ENCODE measurements at regions not wholly inside any gene's neighbourhood (a gene's known extent, or its start where the extent isn't known, plus 50 kb on each side); places are given as distances from the start of the nearest gene placed in this dataset.
"Not testable (repeated sequence)": the region's sequence is repeated elsewhere in the genome, so short reads cannot be mapped to it uniquely, and the experiment has no call there.

GRCh38 chr14:30356438-30357202 lies 202.3 kb upstream of the G2E3 start:
- no peak for DNase-seq (ENCODE audit: low spot score)
- no peak for TF ChIP-seq CTCF (IDR thresholded peaks at IDR 0.05; ENCODE audit: extremely low read depth, missing control alignments)

- no peak for DNase-seq (ENCODE audit: low spot score)
- TF ChIP-seq CTCF (IDR thresholded peaks at IDR 0.05; ENCODE audit: extremely low read depth, missing control alignments): no peak
These were observed 201.2 kb upstream of the G2E3 start for GRCh38 chr14:30357791-30358190.

GRCh38 chr14:30362369-30363218 lies 196.4 kb upstream of the G2E3 start:
- DNase-seq (ENCODE audit: low spot score): no peak
- no peak for TF ChIP-seq CTCF (IDR thresholded peaks at IDR 0.05; ENCODE audit: extremely low read depth, missing control alignments)

GRCh38 chr14:30363219-30363880 lies 195.6 kb upstream of the G2E3 start:
- DNase-seq (ENCODE audit: low spot score): not testable (repeated sequence)

GRCh38 chr14:30369502-30370180 lies 189.3 kb upstream of the G2E3 start:
- DNase-seq (ENCODE audit: low spot score): no peak
- TF ChIP-seq CTCF (IDR thresholded peaks at IDR 0.05; ENCODE audit: extremely low read depth, missing control alignments): no peak

DNA sequence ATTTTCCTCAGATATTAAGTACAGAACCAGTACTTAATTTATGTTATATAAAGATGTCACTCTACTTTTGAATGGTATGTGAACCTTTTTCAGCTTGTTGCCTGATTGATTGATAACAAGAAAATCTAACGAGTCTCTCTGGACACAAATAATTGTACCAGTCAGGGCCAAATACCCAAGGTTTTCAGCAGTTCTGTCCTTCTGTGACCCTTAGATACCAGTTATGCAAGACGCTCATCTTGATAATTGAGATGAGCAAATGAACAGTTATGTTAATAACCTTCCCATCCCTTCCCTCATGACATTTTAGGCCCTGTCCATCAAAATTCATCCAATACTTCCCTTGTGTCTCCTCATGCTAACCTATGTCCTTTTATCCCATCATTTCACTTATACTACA lies 185.9 kb upstream of the G2E3 start:
- TF ChIP-seq CTCF (IDR thresholded peaks at IDR 0.05; ENCODE audit: extremely low read depth, missing control alignments): no peak
- DNase-seq (ENCODE audit: low spot score): no peak

- no peak for DNase-seq (ENCODE audit: low spot score)
- no peak for TF ChIP-seq CTCF (IDR thresholded peaks at IDR 0.05; ENCODE audit: extremely low read depth, missing control alignments)
These were observed 185.4 kb upstream of the G2E3 start for GRCh38 chr14:30373526-30373925.
